ENCODE measurements at regions not wholly inside any gene's neighbourhood (a gene's known extent, or its start where the extent isn't known, plus 50 kb on each side); places are given as distances from the start of the nearest gene placed in this dataset.

GRCh38 chr7:94272821-94273583 lies 121.7 kb upstream of the COL1A2 start:
- no peak overlapping the region for H3K4me3 ChIP-seq (ENCODE audit: insufficient read depth, low read depth, low read length, poor library complexity, severe bottlenecking)
- H3K9me3 ChIP-seq (ENCODE audit: control insufficient read depth, low read length), result no peaks in the 10 kb centered on the region
- H3K27me3 ChIP-seq (replicated peaks; ENCODE audit: control insufficient read depth, insufficient read depth, low read length, poor library complexity, severe bottlenecking), result no peaks in the 10 kb centered on the region
- no peaks in the 10 kb centered on the region for H3K4me1 ChIP-seq (ENCODE audit: control insufficient read depth, insufficient read depth, low read length, poor library complexity, severe bottlenecking)
- no peak for DNase-seq
- no peaks in the 10 kb centered on the region for H3K36me3 ChIP-seq (ENCODE audit: control insufficient read depth, insufficient read depth, low read length)
- H3K27ac ChIP-seq (ENCODE audit: insufficient read depth, low read length, poor library complexity, severe bottlenecking), result no peak overlapping the region

- no peak overlapping the region for H3K27ac ChIP-seq (ENCODE audit: insufficient read depth, low read length, poor library complexity, severe bottlenecking)
- H3K27me3 ChIP-seq (replicated peaks; ENCODE audit: control insufficient read depth, insufficient read depth, low read length, poor library complexity, severe bottlenecking), result no peaks in the 10 kb centered on the region
- no peaks in the 10 kb centered on the region for H3K4me1 ChIP-seq (ENCODE audit: control insufficient read depth, insufficient read depth, low read length, poor library complexity, severe bottlenecking)
- H3K36me3 ChIP-seq (ENCODE audit: control insufficient read depth, insufficient read depth, low read length), result no peaks in the 10 kb centered on the region
- H3K4me3 ChIP-seq (ENCODE audit: insufficient read depth, low read depth, low read length, poor library complexity, severe bottlenecking), result no peak overlapping the region
- no peaks in the 10 kb centered on the region for H3K9me3 ChIP-seq (ENCODE audit: control insufficient read depth, low read length)
- no peak for DNase-seq
Observed at GRCh38 chr7:94274828-94275227, 119.9 kb upstream of the COL1A2 start.

DNA sequence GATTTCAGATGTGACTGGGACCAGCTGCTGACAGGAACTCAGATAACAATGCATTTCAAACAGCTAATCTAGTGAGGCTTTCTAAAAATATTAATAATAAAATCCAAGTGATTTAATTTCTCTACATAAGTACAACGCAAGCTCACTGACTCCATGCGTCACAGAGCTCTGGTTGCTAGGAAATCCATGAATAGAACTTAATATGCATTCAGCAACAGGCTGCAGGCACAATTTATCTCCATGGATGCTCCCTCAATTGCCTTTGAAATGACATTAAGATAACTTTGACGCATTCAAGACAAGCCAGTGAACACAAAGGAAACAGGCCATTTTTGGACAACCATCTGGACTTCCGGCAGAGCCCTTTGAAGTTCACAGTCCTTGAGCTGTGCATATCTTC lies 118.7 kb upstream of the COL1A2 start:
- H3K4me1 ChIP-seq (ENCODE audit: control insufficient read depth, insufficient read depth, low read length, poor library complexity, severe bottlenecking), result no peaks in the 10 kb centered on the region
- no peak overlapping the region for H3K27ac ChIP-seq (ENCODE audit: insufficient read depth, low read length, poor library complexity, severe bottlenecking)
- H3K27me3 ChIP-seq (replicated peaks; ENCODE audit: control insufficient read depth, insufficient read depth, low read length, poor library complexity, severe bottlenecking), result no peaks in the 10 kb centered on the region
- no peak overlapping the region for H3K4me3 ChIP-seq (ENCODE audit: insufficient read depth, low read depth, low read length, poor library complexity, severe bottlenecking)
- no peak for DNase-seq
- H3K9me3 ChIP-seq (ENCODE audit: control insufficient read depth, low read length), result no peaks in the 10 kb centered on the region
- no peaks in the 10 kb centered on the region for H3K36me3 ChIP-seq (ENCODE audit: control insufficient read depth, insufficient read depth, low read length)

DNA sequence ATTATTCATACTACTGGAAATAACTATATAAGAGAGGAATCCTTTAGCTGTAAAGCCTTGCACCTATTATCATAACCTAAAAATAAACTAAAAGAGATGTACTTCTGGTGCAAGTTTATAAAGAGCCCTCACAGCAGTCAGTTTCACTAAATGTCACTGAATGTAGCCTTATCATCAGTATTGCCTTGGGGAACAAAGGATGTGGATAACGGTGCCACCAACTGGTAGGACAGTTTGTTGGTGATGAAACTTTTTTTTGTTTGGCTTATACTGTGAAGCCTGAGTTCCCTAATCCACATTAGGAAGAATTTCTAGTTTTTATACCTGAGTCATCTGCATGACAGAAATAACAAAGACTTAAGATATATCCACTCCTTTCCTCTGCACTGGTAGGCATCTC lies 117.9 kb upstream of the COL1A2 start:
- Histone ChIP-seq H3K36me3 (ENCODE audit: control insufficient read depth, insufficient read depth, low read length) (no peaks in the 10 kb centered on the region), H3K4me1 (ENCODE audit: control insufficient read depth, insufficient read depth, low read length, poor library complexity, severe bottlenecking) (no peaks in the 10 kb centered on the region), H3K9me3 (ENCODE audit: control insufficient read depth, low read length) (no peaks in the 10 kb centered on the region), H3K4me3 (ENCODE audit: insufficient read depth, low read depth, low read length, poor library complexity, severe bottlenecking) (no peak overlapping the region), H3K27ac (ENCODE audit: insufficient read depth, low read length, poor library complexity, severe bottlenecking) (no peak overlapping the region), H3K27me3 (replicated peaks; ENCODE audit: control insufficient read depth, insufficient read depth, low read length, poor library complexity, severe bottlenecking) (no peaks in the 10 kb centered on the region)
- DNase-seq, result no peak

- DNase-seq, result no peak
- Histone ChIP-seq H3K27me3 (replicated peaks; ENCODE audit: control insufficient read depth, insufficient read depth, low read length, poor library complexity, severe bottlenecking) (no peaks in the 10 kb centered on the region), H3K4me3 (ENCODE audit: insufficient read depth, low read depth, low read length, poor library complexity, severe bottlenecking) (no peak overlapping the region), H3K27ac (ENCODE audit: insufficient read depth, low read length, poor library complexity, severe bottlenecking) (no peak overlapping the region), H3K9me3 (ENCODE audit: control insufficient read depth, low read length) (no peaks in the 10 kb centered on the region), H3K4me1 (ENCODE audit: control insufficient read depth, insufficient read depth, low read length, poor library complexity, severe bottlenecking) (no peaks in the 10 kb centered on the region), H3K36me3 (ENCODE audit: control insufficient read depth, insufficient read depth, low read length) (no peaks in the 10 kb centered on the region)
Observed at GRCh38 chr7:94277236-94277635, 117.5 kb upstream of the COL1A2 start.

GRCh38 chr7:94280851-94281250 lies 113.8 kb upstream of the COL1A2 start:
- Histone ChIP-seq H3K9me3 (ENCODE audit: control insufficient read depth, low read length) (no peaks in the 10 kb centered on the region), H3K36me3 (ENCODE audit: control insufficient read depth, insufficient read depth, low read length) (no peaks in the 10 kb centered on the region), H3K4me1 (ENCODE audit: control insufficient read depth, insufficient read depth, low read length, poor library complexity, severe bottlenecking) (no peaks in the 10 kb centered on the region), H3K27ac (ENCODE audit: insufficient read depth, low read length, poor library complexity, severe bottlenecking) (no peak overlapping the region), H3K4me3 (ENCODE audit: insufficient read depth, low read depth, low read length, poor library complexity, severe bottlenecking) (no peak overlapping the region), H3K27me3 (replicated peaks; ENCODE audit: control insufficient read depth, insufficient read depth, low read length, poor library complexity, severe bottlenecking) (no peaks in the 10 kb centered on the region)
- no peak for DNase-seq

DNA sequence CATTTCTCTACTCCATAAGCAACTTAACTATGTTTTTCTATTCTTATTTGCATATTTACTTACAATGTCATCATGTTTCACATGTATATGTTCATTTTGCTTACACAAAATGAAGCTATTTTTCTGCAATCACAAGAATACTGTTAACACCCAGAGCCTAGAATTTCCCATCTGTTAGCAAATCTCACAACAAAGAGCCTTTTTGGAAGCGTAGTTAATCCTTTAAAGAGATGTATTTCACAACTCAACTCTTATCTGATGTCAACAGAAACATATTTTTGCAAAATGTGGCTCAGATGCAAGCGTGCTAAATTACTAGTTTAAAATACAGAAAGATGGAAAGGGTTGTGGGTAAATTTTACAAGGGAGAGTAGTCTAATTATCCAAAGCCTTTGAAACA lies 110.6 kb upstream of the COL1A2 start:
- no peaks in the 10 kb centered on the region for H3K9me3 ChIP-seq (ENCODE audit: control insufficient read depth, low read length)
- H3K4me3 ChIP-seq (ENCODE audit: insufficient read depth, low read depth, low read length, poor library complexity, severe bottlenecking), result no peak overlapping the region
- H3K36me3 ChIP-seq (ENCODE audit: control insufficient read depth, insufficient read depth, low read length), result no peaks in the 10 kb centered on the region
- H3K27me3 ChIP-seq (replicated peaks; ENCODE audit: control insufficient read depth, insufficient read depth, low read length, poor library complexity, severe bottlenecking), result no peaks in the 10 kb centered on the region
- no peaks in the 10 kb centered on the region for H3K4me1 ChIP-seq (ENCODE audit: control insufficient read depth, insufficient read depth, low read length, poor library complexity, severe bottlenecking)
- H3K27ac ChIP-seq (ENCODE audit: insufficient read depth, low read length, poor library complexity, severe bottlenecking), result no peak overlapping the region
- no peak for DNase-seq

DNA sequence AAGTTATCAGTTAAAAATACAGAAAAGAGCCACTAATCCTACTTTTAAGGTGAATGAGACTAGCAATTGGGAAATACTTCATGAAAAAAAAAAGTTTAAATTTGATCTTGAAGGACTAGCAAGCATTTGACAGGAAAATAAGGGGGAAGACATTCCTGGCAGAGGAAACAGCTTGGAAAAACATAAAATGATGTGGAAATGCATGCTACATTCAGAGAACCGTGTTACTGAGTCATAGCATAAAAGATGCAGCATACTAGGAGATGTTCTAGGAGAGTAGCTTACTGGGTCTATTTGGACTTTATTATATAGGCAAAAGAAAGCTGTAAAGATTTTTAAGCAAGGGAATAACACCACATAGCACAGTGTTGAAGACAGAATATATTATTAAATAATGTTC lies 108.6 kb upstream of the COL1A2 start:
- H3K36me3 ChIP-seq (ENCODE audit: control insufficient read depth, insufficient read depth, low read length), result no peaks in the 10 kb centered on the region
- H3K27ac ChIP-seq (ENCODE audit: insufficient read depth, low read length, poor library complexity, severe bottlenecking), result no peak overlapping the region
- H3K4me3 ChIP-seq (ENCODE audit: insufficient read depth, low read depth, low read length, poor library complexity, severe bottlenecking), result no peak overlapping the region
- no peak for DNase-seq
- no peaks in the 10 kb centered on the region for H3K4me1 ChIP-seq (ENCODE audit: control insufficient read depth, insufficient read depth, low read length, poor library complexity, severe bottlenecking)
- no peaks in the 10 kb centered on the region for H3K9me3 ChIP-seq (ENCODE audit: control insufficient read depth, low read length)
- no peaks in the 10 kb centered on the region for H3K27me3 ChIP-seq (replicated peaks; ENCODE audit: control insufficient read depth, insufficient read depth, low read length, poor library complexity, severe bottlenecking)

DNA sequence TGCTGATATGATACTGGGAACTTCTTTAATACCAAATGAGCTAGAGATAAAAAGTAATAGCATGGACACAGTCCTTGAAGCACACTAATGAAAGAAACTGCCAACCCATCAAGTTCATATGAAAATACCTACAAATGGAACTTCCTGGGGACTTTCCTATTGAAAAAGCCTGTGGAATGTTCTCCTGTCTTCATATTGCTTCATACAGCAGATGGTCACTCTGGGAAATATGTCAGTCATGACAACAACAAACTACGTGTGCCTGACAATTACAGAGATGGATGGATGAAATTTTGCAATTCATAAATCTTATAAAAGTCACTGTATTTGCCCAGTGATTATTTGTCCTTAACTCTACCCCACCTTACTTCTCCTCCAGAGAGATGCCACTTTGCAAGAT lies 106.6 kb upstream of the COL1A2 start:
- no peaks in the 10 kb centered on the region for H3K4me1 ChIP-seq (ENCODE audit: control insufficient read depth, insufficient read depth, low read length, poor library complexity, severe bottlenecking)
- no peak for DNase-seq
- H3K4me3 ChIP-seq (ENCODE audit: insufficient read depth, low read depth, low read length, poor library complexity, severe bottlenecking), result no peak overlapping the region
- no peaks in the 10 kb centered on the region for H3K36me3 ChIP-seq (ENCODE audit: control insufficient read depth, insufficient read depth, low read length)
- H3K27ac ChIP-seq (ENCODE audit: insufficient read depth, low read length, poor library complexity, severe bottlenecking), result no peak overlapping the region
- H3K27me3 ChIP-seq (replicated peaks; ENCODE audit: control insufficient read depth, insufficient read depth, low read length, poor library complexity, severe bottlenecking), result no peaks in the 10 kb centered on the region
- no peaks in the 10 kb centered on the region for H3K9me3 ChIP-seq (ENCODE audit: control insufficient read depth, low read length)

DNA sequence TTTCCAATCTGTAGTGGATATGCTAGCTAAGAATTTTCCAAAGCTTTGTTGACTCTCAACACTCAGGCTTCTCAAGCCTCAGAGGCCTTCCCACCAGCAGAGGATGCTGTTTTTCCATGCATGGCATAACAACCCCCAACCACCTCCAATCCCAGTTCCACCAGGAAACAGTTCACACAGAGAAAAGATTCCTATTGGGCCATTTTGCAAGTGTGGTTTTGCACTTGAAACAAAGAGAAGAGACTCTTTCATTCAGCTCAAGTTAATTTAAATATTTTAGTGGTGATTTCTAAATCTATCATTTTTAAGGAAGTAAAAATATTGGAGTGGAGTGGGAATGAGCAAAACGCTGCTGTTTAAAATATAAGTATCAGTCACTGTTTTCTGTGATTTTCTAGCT lies 105.6 kb upstream of the COL1A2 start:
- Histone ChIP-seq H3K36me3 (ENCODE audit: control insufficient read depth, insufficient read depth, low read length) (no peaks in the 10 kb centered on the region), H3K4me1 (ENCODE audit: control insufficient read depth, insufficient read depth, low read length, poor library complexity, severe bottlenecking) (no peaks in the 10 kb centered on the region), H3K27ac (ENCODE audit: insufficient read depth, low read length, poor library complexity, severe bottlenecking) (no peak overlapping the region), H3K9me3 (ENCODE audit: control insufficient read depth, low read length) (no peaks in the 10 kb centered on the region), H3K4me3 (ENCODE audit: insufficient read depth, low read depth, low read length, poor library complexity, severe bottlenecking) (no peak overlapping the region), H3K27me3 (replicated peaks; ENCODE audit: control insufficient read depth, insufficient read depth, low read length, poor library complexity, severe bottlenecking) (no peaks in the 10 kb centered on the region)
- DNase-seq, result no peak
